A172 (cell line): ENCODE measurements at regions not wholly inside any gene's neighbourhood (a gene's known extent, or its start where the extent isn't known, plus 50 kb on each side); places are given as distances from the start of the nearest gene placed in this dataset.
"Not testable (repeated sequence)": the region's sequence is repeated elsewhere in the genome, so short reads cannot be mapped to it uniquely, and the experiment has no call there.

ENCODE experiments used
- DNase-seq: peaks from one replicate; pipeline ENCODE4 v3.0.0-alpha.2; 2015; ENCODE audit warnings: low spot score

DNA sequence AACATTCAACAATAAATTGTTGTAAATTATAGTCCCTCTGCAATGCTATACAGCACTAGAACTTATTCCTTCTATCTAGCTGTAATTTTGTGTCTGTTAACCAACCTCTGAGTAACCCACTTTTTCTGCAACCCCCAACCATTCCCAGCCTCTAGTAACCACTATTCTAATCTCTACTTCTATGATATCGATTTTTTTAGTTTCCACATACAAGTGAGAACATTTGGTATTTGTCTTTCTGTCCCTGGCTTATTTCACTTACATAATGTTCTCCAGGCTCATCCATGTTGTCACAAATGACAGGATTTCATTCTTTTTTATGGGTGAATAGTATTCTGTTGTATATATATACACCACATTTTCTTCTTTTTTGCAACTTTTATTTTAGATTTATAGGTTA, 147.6 kb downstream of the MAIP1 start:
- DNase-seq, result no peak

DNA sequence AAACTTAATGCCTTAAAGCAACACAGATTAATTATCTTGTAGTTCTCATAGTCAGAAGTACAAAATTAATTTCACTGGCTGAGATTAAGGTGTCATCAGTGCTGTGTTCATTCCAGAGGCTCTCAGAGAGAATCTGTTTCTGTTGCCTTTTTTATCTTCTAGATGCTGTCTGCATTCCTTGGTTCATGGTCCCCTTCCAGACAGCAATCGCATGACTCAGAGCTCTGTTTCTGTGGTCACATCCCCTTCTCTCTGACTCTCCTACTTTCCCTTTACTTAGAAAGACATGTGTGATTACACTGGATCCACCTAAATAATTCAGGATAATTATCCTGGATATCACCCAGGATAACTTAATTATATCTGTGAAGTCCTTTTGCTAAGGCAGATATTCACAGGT, 148.6 kb downstream of the MAIP1 start:
- DNase-seq, result peak; percentile 79

DNA sequence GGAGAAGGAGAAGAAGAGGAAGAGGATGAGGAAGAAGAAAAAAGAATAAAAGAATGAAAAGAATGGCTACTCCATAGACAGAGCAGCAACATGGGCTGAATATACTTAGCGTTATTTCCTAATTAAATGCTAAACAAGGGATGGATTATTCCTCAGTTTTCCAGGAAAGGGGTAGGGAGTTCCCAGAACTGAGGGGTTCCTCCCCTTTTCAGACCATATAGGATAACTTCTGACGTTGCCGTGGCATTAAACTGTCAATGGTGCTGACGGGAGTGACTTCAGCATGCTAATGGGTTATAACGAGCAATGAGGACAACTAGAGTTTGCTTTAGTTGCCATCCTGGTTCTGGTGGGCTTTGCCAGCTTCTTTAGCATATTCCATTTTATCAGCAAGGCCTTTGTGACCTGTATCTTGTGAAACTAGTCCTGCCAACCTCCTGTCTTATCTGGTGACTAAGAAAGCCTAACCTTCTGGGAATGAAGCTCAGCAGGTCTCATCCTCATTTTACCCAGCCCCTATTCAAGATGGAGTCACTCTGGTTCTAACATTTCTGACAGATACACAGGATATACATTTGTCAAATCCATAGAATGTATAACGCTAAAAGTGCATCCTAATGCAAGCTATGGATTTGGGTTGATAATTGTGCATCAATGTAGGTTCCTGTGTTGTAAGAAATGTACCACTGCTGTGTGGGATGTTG, 152.3 kb downstream of the MAIP1 start:
- DNase-seq, result no peak

DNA sequence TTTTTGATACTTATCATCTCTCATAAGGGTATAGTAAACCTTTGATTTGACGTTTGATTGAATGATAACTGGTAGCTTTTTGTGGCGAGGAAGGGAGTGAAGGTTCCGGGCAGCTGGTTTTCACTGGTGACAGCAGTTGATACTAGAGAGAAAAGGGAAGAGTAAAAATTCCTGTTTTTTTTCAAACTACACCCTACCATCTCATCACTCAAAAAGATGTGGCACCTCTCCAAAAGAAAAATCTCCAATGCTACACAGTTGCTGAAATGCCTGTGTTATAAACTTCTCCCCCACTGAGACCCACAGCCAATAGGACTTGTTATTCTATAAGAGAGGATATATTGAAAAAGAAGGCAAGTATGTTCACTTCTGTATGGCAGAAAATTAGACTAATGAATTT, 154.0 kb downstream of the MAIP1 start:
- DNase-seq, result no peak

DNA sequence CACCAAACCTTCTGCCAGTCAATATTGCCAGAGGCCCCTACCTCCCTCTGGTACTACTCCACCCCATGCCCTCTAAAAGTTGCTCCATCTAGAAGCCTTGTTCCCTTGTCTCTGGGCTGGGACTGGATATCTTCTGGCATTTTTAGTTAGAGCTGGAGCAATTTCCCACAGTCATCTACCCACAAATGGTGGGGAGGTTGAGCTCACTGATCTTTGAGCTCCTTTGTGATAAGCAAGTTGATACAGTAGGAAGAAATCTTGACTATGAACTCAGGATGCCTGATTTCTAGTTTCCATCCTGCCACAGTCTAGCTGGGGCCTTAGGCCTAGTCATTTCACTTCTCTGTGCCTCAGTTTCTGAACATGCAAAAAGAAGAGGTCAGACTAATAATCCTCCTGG, 155.0 kb downstream of the MAIP1 start:
- DNase-seq, result no peak

DNA sequence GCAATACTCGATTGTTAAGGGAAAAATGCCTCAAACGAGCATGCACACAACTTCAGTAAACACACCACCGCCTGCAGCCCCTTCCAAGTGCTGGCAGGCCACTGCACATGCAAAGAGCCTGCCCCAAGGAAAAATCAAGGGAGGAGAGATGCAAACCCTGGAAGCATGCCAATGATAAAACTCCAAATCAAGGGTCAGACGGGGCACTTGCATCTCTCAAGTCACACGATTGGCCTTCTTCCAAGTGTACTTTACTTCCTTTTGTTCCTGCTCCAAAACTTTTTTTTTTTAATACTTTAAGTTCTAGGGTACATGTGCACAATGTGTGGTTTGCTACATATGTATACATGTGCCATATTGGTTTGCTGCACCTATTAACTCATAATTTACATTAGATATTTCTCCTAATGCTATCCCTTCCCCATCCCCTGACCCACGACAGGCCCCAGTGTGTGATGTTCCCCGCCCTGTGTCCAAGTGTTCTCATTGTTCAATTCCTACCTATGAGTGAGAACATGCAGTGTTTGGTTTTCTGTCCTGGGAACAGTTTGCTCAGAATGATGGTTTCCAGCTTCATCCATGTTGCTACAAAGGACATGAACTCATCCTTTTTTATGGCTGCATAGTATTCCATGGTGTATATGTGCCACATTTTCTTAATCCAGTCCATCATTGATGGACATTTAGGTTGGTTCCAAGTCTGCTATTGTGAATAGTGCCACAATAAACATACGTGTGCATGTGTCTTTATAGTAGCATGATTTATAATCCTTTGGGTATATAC, 157.8 kb downstream of the MAIP1 start:
- not testable (repeated sequence) for DNase-seq

DNA sequence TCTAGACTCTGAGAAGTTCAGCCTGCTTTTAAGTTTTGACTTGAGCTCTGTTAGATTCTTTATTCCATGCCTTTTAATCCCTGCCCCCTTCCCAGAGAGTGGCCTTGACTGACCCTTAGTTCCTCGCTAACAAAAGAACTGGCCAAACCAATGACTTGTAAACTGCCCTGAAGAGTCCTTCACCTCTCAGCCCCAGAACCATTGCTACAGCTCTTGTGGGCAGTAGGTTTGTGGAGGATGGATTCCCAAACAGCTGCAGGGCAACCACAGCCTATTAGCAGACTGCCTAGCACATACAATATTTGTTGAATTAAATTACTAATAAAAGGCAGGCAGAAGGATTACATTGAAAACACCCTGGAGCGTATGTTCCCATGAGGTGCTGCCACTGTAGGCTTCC, 163.9 kb downstream of the MAIP1 start:
- DNase-seq, result no peak

DNA sequence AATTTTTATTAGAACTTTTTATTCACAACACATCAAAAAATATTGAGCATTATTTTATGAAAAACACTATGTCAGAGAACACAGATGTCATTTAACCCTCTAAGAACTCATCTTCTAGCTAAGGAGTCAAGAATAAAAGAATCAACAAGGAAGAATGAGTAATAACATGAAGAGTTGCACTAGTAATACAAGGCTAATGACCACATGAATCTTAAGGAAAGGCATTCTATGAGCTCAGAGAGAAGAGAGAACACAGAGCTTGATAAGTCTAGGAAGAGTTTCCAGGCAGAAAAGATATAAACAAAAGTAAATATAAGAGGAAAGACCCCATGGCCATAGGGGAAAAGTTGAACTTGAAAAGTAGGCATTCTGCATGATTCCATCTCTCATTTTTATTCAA, 166.5 kb downstream of the MAIP1 start:
- no peak for DNase-seq

DNA sequence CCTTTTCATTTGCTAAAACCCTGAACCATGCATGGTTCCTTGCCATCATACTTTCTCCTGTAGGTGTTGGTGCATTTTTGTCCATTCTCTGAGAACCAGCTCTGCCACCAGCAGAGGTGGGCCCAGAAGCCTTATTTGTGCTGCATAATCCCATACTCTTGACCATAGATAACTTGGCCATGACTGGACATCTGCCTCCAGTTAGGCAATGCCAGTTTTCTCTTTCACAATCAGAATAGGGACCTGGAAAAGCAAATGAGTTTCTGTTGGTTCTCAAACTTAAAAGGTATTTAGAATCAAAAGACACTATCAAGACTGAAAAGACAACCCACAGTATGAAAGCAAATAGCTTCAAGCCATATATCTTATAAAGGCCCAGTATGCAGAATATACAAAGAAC, 167.3 kb downstream of the MAIP1 start:
- no peak for DNase-seq

DNA sequence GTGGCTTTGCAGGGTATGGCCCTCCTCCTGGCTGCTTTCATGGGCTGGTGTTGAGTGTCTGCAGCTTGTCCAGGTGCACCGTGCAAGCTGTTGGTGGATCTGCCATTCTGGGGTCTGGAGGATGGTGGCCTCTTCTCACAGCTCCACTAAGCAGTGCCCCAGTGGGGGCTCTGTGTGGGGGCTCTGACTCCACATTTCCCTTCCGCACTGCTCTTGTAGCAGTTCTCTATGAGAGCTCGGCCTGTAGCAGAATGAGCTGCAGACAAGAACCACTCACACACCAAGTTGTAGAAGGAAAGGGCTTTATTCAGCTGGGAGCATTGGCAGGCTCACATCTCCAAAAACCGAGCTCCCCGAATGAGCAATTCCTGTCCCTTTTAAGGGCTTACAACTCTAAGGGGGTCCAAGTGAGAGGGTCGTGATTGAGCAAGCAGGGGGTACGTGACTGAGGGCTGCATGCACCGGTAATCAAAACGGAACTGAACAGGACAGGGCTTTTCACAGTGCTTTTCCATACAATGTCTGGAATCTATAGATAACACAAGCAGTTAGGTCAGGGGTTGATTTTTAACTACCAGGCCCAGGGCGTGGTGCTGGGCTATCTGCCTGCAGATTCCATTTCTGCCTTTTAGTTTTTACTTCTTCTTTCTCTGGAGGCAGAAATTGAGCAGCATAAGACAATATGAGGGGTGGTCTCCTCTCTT, 169.4 kb downstream of the MAIP1 start:
- DNase-seq, result not testable (repeated sequence)

DNA sequence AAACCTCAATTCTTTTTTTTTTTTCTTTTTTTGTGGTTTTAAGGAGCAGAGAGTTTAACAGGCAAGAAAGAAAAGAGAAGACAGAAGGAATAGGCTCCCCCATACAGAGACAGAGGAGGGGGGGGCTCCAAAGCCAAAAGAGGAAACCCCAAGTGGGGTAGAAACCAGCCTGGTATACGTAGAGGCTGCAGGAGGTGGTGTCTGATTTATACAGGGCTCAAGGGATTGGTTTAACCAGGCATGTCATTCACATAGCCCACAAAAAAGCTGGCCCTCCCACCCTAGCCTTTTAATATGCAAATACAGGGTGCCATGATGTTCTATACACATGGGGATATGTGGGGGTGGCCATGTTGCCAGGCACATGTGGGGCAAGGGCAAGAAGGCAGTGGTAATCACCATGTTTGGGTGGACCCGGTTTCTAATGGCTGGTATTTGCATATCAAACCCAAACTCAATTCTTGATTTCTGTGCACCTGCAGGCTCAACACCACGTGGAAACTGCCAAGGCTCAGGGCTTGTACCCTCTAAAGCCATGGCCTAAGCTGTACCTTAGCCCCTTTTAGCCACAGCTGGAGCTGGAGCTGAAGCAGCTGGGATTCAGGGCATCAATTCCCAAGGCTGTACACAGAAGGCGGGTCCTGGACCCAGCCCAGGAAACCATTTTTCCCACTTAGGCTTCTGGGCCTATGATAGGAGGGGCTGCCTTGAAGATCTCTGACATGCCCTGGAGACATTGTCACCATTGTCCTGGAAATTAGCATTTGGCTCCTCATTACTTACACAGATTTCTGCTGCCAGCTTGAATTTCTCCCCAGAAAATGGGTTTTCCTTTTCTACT, 170.3 kb downstream of the MAIP1 start:
- DNase-seq, result no peak

DNA sequence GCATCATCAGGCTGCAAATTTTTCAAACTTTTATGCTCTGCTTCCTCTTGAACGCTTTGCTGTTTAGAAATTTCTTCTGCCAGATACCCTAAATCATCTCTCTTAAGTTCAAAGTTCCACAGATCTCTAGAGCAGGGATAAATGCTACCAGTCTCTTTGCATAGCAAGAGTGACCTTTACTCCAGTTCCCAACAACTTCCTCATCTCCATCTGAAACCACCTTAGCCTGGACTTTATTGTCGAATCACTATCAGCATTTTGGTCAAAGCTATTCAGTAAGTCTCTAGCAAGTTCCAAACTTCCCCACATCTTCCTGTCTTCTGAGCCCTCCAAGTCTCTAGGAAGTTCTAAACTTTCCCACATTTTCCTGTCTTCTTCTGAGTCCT, 170.9 kb downstream of the MAIP1 start:
- DNase-seq, result not testable (repeated sequence)

DNA sequence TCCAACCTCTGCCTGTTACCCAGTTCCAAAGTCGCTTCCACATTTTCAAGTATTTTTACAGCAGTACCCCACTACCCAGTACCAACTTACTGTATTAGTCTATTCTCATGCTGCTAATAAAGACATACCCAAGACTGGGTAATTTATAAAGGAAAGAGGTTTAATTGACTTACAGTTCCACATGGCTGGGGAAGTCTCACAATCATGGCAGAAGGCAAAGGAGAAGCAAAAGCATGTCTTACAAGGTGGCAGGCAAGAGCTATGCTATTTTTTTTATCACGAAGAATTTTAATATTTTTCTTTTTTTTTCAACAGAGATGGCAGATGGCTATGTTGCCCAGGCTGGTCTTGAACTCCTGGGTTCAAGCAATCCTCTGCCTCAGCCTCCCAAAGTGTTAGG, 171.3 kb downstream of the MAIP1 start:
- not testable (repeated sequence) for DNase-seq

DNA sequence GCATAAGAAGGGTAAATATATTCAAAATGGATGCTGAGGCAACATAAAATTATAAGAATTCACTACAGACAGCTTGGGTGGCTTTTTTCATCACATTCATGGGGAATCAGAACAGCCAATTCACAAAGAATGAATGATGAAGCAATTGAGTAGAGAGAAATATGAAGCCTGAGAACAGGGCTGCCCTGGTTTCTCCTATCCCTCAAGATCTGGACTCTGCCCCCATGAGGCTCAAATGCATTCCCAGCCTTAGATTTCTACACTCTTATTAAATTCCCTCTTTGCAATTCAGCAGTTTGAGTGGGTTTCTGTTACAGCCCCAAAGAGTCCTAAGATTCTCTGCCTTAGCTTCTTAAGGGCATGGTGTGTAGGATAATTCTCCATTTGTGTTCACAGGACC, 172.5 kb downstream of the MAIP1 start:
- no peak for DNase-seq

DNA sequence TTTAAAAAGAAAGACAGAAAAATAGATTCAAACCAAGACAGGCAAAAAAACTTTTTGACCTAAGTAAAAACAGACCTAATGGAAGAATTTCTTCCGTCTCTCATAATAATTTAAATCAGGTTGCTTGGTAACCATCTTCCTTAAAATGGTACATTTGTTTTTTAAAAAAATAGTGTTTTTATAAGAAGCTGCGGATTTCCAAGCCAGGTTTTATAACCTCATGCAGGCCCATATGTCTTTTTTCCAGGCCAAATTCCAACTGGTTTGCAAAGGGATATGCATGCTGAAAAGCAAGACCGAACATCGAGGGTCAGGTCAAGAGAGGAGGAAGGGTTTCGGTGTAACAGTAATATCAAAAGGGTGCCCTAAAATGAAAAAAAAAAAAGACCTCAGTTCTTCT, 172.9 kb downstream of the MAIP1 start:
- DNase-seq, result no peak

DNA sequence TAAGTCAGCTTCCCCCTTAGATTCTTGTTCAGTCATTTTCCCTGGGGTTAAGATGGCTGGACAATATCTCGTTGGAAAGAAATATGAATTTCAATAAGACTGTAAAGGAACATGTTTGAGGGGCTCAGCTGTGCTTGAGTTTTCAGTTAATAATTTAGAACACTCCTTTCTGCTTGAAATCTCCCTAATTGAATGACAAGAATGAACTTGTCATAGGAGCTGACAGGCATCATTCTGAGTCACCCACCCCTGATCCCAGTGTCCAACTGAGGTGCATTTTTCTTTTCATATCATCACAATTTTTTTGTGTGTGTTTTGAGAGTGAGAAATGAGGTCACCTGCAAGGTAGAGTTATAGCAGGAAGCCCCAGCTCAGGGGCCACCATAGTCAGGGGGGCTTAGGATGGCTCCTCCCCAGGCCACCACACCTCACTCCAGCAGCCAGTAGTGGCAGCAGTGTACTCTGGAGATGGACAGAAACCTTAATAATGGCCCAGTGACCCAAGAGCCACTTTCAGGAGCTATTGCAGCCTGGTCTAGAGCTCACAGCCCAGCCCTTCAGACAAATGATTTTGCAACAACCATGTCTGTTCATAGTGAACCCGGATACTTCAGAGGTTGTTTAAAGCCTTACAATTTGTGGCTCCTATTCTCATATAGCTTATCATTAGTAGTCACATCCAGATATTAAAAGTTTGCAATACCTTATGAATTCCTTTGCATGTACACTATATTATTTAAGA, 174.5 kb downstream of the MAIP1 start:
- no peak for DNase-seq

DNA sequence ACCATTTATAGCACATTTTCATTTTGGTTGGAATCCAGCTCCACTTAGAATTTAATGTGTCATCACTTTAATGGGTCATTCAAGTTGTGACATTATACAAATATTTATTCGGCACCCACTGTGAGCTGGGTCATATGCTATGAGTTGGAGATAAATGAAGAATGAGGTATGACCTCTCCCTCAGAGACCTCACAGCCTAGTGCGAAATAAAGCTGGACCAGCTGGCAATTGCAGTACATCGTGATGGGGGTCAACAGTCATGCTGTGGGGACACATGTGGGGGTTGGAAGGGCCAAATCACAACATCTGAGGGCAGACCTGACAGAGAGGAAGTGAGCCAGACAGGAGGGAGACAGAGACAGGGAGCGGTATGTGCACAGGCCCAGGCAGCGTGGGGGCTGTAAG, 175.4 kb downstream of the MAIP1 start:
- peak; percentile 57 for DNase-seq

DNA sequence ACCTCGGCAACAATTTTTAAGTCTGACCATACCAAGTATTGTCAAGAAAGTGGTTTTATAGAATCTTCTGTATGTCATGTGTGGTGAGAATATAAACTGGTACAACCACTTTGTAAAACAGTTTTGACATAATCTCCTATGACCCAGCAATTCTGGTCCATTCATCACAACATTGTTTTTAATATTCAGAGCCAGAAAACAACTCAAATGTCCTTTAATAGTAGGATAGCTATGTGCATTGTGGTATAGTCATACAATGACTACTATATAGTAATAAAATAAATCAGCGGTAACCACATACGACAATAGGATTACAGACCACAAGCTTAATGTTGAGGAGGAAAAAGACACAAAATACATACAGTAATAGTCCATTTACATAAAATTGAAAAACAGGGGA, 175.2 kb upstream of the SPATS2L start:
- DNase-seq, result no peak

DNA sequence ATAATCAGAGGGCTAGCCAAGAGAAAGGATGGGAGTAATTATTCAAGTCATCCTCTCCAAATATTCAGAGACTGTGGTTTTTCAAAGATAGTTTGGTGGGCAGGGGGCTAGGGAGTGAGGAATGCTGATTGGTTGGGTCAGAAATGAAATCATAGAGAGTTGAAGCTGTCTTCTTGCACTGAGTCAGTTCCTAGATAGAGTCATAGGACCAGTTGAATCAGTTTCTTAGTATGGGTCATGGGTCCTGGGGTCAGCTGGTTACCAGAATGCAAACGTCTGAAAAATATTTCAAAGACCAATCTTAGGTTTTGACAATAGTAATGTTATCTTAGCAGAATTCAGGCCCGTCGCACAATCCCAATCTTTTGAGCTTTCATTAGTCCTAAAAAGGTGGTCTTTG, 171.4 kb upstream of the SPATS2L start:
- DNase-seq, result no peak

DNA sequence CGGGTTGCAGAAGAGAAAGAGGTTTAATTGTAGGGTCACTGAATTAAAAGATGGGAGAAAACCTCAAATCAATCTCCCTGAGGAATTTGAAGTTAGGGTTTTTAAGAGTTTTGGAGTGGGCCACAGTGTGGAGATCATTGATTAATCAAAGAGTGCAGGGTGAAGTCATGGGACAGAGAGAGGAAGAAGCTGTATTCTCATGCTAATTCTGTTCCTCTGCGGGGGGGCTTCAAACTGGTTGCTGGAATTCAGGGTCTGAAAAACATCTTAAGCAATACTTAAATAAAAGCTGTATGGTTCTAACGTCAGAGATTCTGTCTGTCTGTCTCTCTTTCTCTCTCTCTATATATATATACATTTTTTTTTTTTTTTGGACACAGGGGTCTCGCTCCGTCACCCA, 169.8 kb upstream of the SPATS2L start:
- DNase-seq, result no peak

DNA sequence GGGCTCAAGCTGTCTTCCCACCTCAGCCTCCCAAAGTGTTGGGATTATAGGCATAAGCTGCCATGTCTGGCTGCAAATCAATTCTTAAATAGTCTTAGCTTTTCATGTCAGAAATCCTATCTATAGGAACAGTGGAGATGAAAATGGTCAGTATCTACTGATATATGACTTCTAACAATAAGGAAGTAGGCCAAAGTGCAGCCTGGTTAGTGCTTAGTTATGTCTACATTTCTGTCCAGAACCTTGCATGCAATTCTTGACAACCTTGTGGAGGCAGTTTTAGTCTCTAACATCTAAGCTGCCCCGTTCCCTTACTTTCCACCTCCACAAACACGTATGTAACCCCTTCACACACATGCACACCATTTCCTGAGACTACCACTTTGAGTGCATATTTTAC, 169.2 kb upstream of the SPATS2L start:
- no peak for DNase-seq
